HT-29 (cell line): ENCODE measurements at regions not wholly inside any gene's neighbourhood (a gene's known extent, or its start where the extent isn't known, plus 50 kb on each side); places are given as distances from the start of the nearest gene placed in this dataset. TPM values are rescaled to one million over a fixed set of nuclear protein-coding genes. Genes with fewer than 3 reads are reported as not detected.

Experiments used
- DNase-seq: peaks from one replicate; pipeline ENCODE4 v3.0.0-alpha.2; 2015; ENCODE audit warnings: low spot score
- small RNA-seq: library from RNA; depleted of rRNA; stranded (forward); fragments of <200 nt; gene quantifications from one replicate; pipeline ENCODE3, GENCODE V24; 2014

DNA sequence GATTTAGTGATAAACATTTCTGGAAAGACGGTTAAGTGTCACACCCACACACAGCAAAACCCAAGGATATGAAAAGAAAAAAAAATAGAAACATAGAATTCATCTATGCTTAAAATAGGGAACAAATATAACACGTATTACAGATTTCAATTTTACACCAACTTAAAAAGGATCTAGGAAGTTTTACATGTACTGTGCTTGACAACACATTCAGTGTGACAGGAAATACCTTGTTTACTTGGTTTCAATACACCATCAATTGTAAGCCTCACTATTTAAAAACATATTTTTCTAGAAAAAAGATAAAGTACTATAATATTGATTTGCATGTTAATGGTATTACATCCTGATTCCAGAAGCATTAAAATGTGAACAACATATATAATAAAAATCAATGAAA, 77.0 kb upstream of the SPRY1 start:
- DNase-seq, result no peak

DNA sequence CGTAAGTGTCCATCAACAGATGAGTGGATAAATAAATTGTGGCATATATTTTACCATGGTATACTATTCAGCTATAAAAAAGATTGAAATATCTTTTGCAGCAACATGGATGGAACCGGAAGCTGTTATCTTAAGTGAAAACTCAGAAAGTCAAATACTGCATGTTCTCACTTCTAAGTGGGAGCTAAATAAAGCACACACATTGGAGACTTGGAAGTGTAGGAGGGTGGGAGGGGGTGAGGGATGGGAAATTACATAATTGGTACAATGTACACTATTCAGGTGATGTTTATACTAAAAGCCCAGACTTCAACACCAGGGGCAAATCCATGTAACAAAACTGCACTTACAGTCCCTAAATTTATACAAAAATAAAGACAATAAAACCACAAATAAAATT, 72.6 kb upstream of the SPRY1 start:
- DNase-seq, result no peak

DNA sequence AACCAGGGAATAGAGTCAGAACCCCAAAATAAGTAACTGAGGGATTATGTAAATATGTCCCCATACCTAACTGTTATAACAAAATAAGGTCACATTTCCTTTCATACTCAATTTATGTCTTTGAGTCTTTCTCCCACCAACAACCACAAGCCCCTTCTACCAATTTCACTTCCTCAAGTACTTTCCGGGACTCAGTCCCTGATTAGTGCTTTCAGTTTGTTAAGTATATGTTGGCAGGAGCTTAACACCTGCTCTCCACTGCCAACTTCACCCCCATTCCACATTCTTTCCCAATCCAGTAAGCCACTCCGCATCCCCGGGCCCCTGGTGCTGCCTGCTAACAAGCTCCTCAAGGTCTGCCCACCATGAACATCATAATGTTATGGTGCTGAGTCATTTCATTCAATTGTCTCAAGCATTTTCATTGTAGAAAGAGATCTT, 71.3 kb upstream of the SPRY1 start:
- DNase-seq, result no peak

DNA sequence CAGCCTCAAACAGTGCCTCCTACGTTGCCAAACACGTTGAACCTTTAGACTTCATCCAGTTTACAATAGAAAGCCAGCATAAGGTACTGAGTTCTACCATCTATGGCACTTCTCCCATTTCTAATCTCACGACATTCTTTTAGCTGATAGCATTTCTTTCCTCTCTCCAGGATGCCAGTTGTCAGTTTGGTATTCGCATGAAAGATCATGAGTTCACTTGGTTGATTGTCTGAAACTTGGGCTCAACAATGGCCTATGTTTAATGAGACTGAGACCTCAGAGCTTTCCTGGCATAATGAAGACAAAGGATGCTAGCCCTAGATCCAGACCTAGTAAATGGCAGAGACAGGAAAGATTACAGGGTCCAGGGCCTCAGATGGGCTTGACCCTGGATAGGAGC, 69.2 kb upstream of the SPRY1 start:
- DNase-seq, result no peak

DNA sequence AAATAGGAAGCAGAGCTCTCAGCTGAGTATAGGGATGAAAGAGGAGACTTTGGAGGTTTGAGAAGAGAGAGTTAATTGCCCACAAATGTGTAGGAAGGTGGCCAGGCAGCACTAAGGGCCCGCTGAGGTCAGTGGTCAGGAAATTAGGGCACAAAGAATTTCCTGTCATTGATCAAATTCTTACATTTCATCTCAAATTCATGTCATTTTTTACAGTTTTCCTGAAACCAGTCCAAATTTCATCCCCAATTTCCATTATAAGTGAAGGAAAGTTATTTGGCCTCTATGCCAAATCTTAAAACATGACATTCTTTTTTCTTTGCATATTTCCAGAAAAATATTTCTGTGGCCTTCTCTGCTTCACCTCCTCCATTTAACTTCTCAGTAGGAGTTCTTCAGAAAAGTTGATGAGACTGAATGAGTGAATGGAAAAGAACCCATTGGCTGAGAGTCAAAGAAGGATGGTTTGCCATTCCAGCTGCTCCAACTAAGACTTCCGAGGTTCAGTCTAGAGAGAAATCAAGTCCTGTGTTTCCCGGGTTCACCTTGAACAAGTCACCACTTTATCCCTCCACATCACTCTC, 68.7 kb upstream of the SPRY1 start:
- no peak for DNase-seq

DNA sequence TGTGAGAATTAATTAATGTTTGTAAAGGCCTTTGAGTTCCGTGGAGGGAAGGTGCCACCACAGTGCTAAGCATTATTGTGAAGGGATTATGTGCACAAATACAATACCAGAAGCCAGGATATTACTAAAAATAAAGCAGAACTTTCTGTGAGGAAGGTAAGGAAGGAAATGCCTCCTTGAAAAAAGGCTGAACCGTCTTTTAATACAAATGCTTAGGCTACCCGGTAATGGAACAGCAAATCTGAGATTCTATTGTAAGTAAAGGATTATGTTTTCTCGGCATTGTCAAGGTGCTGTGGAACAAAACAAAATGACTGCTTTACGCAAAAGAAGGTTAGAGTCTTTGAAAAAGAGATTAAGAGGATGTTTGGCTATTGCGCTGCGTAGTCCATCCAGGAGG, 57.9 kb upstream of the SPRY1 start:
- DNase-seq, result no peak

DNA sequence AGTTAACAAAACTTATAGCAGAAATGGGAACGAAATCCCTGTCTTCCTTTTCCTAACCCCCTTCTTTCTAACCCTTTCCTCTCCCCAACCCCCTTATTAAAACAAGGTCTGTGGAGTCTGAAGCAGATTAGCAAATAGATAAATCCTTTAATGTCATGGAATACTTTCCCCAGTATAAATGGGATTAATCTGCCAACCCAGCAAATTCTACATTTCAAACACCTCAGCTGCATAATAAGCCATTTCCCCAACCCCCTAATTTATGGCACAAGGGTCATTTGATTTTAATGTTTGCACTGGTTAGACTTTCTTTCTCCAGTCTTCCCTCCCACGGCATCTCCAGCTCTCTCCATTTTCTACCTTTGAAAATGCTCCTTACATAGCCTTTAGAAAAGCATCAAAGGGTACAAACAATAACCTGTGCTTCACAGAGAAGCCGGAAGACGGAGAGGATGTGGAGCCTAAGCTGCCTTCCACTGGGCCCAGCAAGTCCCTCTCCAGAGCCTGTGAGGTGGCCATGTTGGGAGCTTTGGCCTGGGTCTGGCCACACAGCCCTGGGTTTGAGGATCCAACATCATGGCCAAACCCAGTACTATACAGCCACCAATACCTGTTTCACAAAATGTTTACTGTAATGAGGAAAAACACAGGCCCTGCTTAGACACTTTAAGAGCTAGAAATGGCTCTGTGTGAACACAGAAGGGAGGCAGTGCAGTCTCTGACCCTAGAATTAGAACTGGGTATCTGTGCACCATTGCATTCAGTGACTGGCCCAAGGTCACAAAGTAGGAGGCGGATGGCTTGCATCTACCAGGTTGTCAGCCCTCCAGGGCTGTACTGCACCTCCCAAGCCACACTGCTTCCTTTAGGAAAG, 56.9 kb upstream of the SPRY1 start:
- no peak for DNase-seq

DNA sequence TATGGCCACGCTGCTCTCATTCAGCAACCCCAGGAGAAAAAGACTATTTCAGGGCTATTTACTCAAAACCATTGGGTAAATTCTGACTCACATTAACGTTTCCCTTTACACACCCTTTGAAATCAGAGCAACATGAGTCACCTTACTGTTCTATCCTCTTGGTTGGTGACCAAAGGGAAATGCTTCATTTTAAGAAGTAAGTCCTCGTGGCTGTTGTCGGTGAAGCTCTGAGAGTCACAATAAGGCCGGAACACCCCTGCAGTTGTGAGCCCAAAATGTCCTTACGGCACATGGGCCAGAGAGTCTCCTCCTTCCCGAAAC, 56.3 kb upstream of the SPRY1 start:
- peak; percentile 68 for DNase-seq

DNA sequence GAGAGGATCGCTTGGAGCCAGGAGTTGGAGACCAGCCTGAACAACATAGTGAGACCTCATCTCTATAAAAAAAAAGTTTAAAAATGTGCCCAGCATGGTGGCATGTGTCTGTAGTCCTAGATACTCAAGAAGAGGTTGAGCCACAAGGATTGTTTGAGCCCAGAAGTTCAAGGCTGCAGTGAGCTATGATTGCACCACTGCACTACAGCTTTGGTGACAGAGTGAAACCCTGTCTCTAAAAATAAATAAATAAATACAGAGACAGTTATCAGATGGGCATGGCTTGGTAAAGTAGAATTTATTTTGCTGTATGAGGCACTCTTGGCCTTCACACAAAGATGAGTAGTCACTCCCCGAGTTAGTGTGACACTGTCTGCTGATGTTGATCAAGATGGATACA, 54.1 kb upstream of the SPRY1 start:
- DNase-seq, result no peak

DNA sequence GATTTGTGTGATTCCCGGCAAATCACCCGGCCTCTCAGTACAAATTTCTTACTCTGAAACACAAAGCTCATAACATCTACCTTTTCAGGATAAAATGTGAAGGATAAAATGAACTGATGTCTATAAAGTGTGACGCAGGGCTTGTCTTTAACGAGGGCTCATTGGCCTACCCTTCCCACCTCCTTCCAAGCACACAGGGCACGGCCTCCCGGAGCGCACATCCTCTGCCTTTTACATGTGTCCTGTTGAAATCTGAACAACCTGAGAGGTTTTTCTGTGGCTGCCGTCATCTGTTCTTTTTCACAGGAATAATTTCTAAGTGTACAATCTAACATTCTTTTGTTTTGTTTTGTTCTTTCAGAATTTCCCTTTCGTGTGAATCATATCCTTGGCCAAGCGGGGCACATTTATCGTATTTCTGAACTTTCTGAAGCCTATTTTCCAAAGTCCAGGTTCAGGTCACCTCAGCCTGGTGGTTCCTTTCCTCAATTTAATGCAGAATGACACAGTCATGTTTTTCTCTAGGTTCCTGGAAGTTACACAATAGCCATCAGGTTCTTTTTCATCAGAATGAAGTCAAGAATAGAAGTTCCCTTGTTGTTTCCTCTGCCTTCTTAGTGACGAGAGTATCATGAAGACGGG, 53.1 kb upstream of the SPRY1 start:
- DNase-seq, result no peak

DNA sequence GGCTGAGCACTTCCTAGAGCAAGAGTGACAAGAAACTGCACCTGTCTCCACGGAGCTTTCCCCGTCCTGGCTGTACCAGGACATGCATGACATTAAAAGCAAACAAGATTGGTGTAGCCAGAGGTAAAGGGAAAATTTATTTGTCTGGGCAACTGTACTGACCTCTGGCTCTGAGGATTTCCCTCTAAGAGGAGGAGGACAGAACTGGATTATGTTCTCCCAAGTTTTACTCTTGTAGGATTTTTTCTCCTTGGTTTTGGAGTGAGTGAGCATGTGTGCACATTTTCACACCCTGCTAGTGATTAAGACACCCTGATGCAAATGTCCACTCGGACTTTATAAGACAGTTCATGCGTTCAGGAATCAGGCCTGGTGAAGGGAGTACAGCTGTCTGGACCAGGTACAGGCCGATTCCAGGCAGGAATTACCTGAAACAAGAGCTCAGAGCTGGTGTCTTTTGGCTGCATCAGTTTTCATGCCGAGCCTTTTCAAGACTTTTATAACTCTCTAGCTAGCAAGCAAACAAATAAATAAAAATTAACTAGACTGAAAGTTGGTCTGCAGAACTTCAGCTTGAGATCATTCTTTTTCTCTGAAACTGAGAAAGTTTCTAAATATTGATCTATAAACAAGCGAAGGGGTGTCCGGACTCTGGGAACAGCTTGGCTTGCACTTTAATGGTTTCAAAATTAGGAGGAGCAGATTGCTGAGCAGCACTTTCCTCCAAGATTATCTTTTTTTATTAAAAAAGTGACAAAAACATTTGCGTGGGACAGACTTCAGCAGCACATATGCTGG, 51.3 kb upstream of the SPRY1 start:
- DNase-seq, result no peak

DNA sequence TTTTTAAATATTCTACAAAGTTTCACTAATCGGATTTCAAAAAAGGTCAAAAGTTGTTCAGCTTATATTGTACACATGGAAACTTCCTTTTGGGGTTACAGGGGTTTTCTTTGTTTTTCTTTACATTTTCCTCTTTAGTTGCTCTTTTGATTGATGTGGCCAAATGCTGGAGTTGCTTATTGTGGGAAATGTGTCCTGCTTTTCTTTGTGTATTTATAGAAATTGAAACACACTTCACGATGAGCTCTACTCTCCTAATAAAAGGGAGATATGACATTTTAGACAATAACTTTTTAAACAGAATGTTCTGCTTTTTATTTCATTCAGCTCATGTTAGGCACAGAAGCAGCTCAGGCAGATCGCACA, 50.7 kb upstream of the SPRY1 start:
- DNase-seq, result no peak

DNA sequence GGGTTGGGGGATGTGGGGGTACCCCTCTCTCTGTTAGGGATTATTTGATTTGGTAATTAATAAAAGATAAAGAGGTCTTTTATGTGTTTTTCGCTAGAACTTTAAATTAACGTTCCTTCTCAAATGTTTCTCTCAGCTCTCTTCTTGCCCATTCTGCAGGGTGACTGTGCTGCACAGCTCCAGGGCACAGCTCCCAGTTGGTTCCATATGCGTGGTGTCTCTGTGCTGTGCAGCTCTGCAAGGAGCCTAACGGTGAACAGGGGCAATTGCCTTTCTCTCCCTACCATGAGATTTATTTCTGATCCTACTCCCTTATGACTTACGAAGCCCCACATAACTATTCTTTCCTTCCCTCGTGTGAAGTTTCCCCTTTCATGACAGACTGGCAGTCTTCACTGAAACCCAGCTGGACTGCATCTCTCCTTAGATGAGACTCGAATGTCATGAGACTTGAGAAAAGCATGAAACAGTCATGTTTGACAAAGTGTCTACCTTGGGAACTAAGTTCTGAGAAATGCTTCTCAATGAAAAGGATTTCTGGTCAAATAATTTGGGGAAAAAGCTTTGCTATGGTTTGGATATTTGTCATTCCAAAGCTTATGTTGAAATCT, 50.2 kb upstream of the SPRY1 start:
- no peak for DNase-seq

Small RNA genes in the stretch of these regions (small RNA-seq; reads per million reads assigned to genes)
- gene AC026402.1, result not detected
